Panc1 (cell line): ENCODE measurements at regions not wholly inside any gene's neighbourhood (a gene's known extent, or its start where the extent isn't known, plus 50 kb on each side); places are given as distances from the start of the nearest gene placed in this dataset.

Source experiments
- ATAC-seq: fragments of 200-7000 bp; cut with Tn5 transposase; 2 replicates; pipeline ENCODE4 v1.9.1; 2020; ENCODE audit warnings: mild to moderate bottlenecking, moderate library complexity
- BruUV-seq: library from RNA; stranded (reverse); fragments of 400-500 nt; replicated peaks from 2 replicates; lab custom pipeline; 2021; lab: Mats Ljungman, UMichigan
- CTCF ChIA-PET: fragments of 300-600 bp; sonication (Branson Sonifier 250); formaldehyde crosslinking; loops from one replicate; lab custom pipeline; 2022; ENCODE audit warnings: antibody characterized with exemption; lab: Charles Lee
- POLR2A ChIA-PET: fragments of 300-600 bp; sonication (Branson Sonifier 250); formaldehyde crosslinking; loops from one replicate; lab custom pipeline; 2022; ENCODE audit warnings: antibody characterized with exemption; lab: Charles Lee
- DNase-seq: peaks from one replicate; pipeline ENCODE4 v3.0.0-alpha.2; 2010; ENCODE audit warnings: low read depth, low spot score
- H3K27ac ChIP-seq: 2 replicates; pipeline ENCODE4 v1.5.1; 2011; ENCODE audit warnings: mild to moderate bottlenecking, low read length, inconsistent platforms
- H3K27me3 ChIP-seq: fragments of 200-500 bp; sonication (Bioruptor generic); 2 replicates; pipeline ENCODE4 v1.6.0; 2014; ENCODE audit warnings: low read length, inconsistent platforms; ENCODE audit not compliant: control insufficient read depth, insufficient read depth
- H3K36me3 ChIP-seq: fragments of 200-500 bp; sonication (Bioruptor generic); 2 replicates; pipeline ENCODE4 v1.5.1; 2014; ENCODE audit warnings: inconsistent platforms, mild to moderate bottlenecking, low read length, moderate library complexity; ENCODE audit not compliant: control insufficient read depth, insufficient read depth
- H3K4me1 ChIP-seq: 2 replicates; pipeline ENCODE4 v1.5.1; 2011; ENCODE audit warnings: inconsistent platforms, mild to moderate bottlenecking, low read length, moderate library complexity; ENCODE audit not compliant: control insufficient read depth, insufficient read depth
- H3K4me3 ChIP-seq, 2 experiments: 2 replicates each; pipeline ENCODE4 v1.5.1; 2011 to 2012; ENCODE audit warnings: low read depth in 2 of 2, low read length in 2 of 2, mild to moderate bottlenecking in 2 of 2, inconsistent platforms in 1 of 2, moderate library complexity in 1 of 2
- H3K9me3 ChIP-seq: fragments of 200-500 bp; sonication (Bioruptor generic); 2 replicates; pipeline ENCODE4 v1.5.1; 2014; ENCODE audit warnings: low read depth, mild to moderate bottlenecking, inconsistent platforms, low read length, moderate library complexity; ENCODE audit not compliant: control insufficient read depth, insufficient read depth
- POLR2AphosphoS5 ChIP-seq: IDR thresholded peaks from 2 replicates; pipeline ENCODE4 v1.6.1; 2012; ENCODE audit warnings: mild to moderate bottlenecking, low read depth, low read length, moderate library complexity
- SIN3A ChIP-seq: IDR thresholded peaks from 2 replicates; pipeline ENCODE4 v1.6.1; 2012; ENCODE audit warnings: low read depth, mild to moderate bottlenecking, low read length, moderate library complexity, borderline replicate concordance; ENCODE audit not compliant: insufficient read depth
- TCF7L2 ChIP-seq: IDR thresholded peaks from 2 replicates; pipeline ENCODE4 v1.6.1; 2011; ENCODE audit warnings: mild to moderate bottlenecking, low read depth, low read length, inconsistent platforms
- in situ Hi-C: cut with HindIII; loops from 2 replicates; pipeline ENCODE4 v1.10.0; 2016; ENCODE audit warnings: low sequenced_read_pairs, low pct_unique_long_range_greater_than_20kb
- intact Hi-C: fragments of 100-400 bp; cut with micrococcal nuclease; formaldehyde crosslinking; loops from one replicate; pipeline ENCODE4 v1.10.0; 2022; ENCODE audit not compliant: unreplicated experiment
- TF ChIP-seq, protein P1 (sequence below): fragments of 450-650 bp; IDR thresholded peaks from 2 replicates; pipeline ENCODE4 v1.5.1; 2017; ENCODE audit warnings: mild to moderate bottlenecking
- TF ChIP-seq, protein P2 (sequence below), 2 experiments: IDR thresholded peaks; 2 replicates each; pipeline ENCODE4 v1.6.1; 2011 to 2012; ENCODE audit warnings: low read depth in 2 of 2, control low read depth in 1 of 2, low read length in 1 of 2, mild to moderate bottlenecking in 1 of 2, moderate library complexity in 1 of 2; ENCODE audit not compliant: insufficient read depth in 1 of 2

- Histone ChIP-seq H3K9me3 (no peaks in the 10 kb centered on the region), H3K27me3 (peaks cover 4% of the 10 kb centered on the region; the same call in 1 of the 2 replicates), H3K4me3 (peak overlapping the region in 1 of 2 experiments; percentile 36; a peak in 2 of 4 replicates), H3K4me1 (no peaks in the 10 kb centered on the region), H3K36me3 (no peaks in the 10 kb centered on the region), H3K27ac (no peak overlapping the region)
- no peak for TF ChIP-seq POLR2AphosphoS5
- TF ChIP-seq, protein P1, sequence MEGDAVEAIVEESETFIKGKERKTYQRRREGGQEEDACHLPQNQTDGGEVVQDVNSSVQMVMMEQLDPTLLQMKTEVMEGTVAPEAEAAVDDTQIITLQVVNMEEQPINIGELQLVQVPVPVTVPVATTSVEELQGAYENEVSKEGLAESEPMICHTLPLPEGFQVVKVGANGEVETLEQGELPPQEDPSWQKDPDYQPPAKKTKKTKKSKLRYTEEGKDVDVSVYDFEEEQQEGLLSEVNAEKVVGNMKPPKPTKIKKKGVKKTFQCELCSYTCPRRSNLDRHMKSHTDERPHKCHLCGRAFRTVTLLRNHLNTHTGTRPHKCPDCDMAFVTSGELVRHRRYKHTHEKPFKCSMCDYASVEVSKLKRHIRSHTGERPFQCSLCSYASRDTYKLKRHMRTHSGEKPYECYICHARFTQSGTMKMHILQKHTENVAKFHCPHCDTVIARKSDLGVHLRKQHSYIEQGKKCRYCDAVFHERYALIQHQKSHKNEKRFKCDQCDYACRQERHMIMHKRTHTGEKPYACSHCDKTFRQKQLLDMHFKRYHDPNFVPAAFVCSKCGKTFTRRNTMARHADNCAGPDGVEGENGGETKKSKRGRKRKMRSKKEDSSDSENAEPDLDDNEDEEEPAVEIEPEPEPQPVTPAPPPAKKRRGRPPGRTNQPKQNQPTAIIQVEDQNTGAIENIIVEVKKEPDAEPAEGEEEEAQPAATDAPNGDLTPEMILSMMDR, result no peak
- TF ChIP-seq SIN3A, result no peak
- TF ChIP-seq TCF7L2, result no peak
- TF ChIP-seq, protein P2, sequence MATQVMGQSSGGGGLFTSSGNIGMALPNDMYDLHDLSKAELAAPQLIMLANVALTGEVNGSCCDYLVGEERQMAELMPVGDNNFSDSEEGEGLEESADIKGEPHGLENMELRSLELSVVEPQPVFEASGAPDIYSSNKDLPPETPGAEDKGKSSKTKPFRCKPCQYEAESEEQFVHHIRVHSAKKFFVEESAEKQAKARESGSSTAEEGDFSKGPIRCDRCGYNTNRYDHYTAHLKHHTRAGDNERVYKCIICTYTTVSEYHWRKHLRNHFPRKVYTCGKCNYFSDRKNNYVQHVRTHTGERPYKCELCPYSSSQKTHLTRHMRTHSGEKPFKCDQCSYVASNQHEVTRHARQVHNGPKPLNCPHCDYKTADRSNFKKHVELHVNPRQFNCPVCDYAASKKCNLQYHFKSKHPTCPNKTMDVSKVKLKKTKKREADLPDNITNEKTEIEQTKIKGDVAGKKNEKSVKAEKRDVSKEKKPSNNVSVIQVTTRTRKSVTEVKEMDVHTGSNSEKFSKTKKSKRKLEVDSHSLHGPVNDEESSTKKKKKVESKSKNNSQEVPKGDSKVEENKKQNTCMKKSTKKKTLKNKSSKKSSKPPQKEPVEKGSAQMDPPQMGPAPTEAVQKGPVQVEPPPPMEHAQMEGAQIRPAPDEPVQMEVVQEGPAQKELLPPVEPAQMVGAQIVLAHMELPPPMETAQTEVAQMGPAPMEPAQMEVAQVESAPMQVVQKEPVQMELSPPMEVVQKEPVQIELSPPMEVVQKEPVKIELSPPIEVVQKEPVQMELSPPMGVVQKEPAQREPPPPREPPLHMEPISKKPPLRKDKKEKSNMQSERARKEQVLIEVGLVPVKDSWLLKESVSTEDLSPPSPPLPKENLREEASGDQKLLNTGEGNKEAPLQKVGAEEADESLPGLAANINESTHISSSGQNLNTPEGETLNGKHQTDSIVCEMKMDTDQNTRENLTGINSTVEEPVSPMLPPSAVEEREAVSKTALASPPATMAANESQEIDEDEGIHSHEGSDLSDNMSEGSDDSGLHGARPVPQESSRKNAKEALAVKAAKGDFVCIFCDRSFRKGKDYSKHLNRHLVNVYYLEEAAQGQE (IDR thresholded peaks at IDR 0.05; ENCODE audit: insufficient read depth in 1 of 2, low read depth in 2 of 2, low read length in 1 of 2), result no peak
- intact Hi-C loops (no loop called here), in situ Hi-C loops (no loop called here)
- DNase-seq (no peak), ATAC-seq (no peak)
- BruUV-seq, result no TSS peak
- ChIA-PET POLR2A (no interaction called here), CTCF (no interaction called here)
Measured at GRCh38 chr3:64444490-64445108, 219.3 kb upstream of the PRICKLE2 start.

DNA sequence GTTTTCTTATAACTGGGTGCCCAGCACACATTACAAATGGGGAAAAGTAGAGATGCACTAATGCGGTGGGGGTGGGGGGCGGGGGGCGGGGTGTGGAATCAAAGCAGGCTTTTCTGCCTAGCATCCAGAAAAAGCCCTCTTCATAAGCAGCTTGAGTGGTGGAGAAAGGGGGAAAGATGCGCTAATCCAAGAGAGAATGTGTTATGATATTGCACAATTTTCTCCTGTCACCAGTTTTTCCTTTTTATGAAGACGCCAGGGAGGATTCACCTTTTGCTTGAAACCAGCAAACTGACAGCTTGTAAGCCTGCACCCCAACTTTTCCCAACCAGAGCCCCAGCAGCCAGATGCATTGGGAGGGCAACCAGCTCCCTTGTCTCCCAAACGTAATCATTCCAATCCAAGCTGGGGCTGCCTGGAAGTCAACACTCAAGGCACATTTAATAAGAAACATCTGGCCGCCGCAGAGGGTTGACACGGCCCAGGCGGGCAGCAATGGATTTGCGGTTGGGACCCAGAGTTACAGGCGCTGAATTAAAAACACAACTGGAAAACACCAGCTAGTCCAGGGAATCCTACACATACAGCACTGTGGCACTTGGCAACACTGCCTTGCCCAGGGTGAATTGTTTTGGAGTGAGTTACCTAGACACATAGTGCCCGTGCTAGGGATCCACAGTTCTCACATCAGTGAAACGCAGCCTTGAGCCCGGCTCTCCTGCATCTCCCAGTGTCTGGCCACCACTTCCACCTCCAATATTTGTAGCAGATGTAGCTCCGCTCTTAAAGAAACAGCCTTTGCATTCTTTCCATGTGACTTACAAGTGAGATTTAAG, 218.5 kb upstream of the PRICKLE2 start:
- Histone ChIP-seq H3K36me3 (no peaks in the 10 kb centered on the region), H3K9me3 (no peaks in the 10 kb centered on the region), H3K27ac (no peak overlapping the region), H3K4me3 (no peak overlapping the region; a peak in 1 of 4 replicates), H3K4me1 (no peaks in the 10 kb centered on the region), H3K27me3 (peaks cover 4% of the 10 kb centered on the region; the same call in 1 of the 2 replicates)
- no peak for ATAC-seq
- intact Hi-C loops, result no loop called here
- no TSS peak for BruUV-seq
- no peak for DNase-seq
- in situ Hi-C loops, result no loop called here
- TF ChIP-seq, protein P2 (IDR thresholded peaks at IDR 0.05; ENCODE audit: insufficient read depth in 1 of 2, low read depth in 2 of 2, low read length in 1 of 2), result no peak
- TF ChIP-seq POLR2AphosphoS5 (no peak), SIN3A (no peak), TCF7L2 (no peak)
- TF ChIP-seq, protein P1, result no peak
- CTCF ChIA-PET, result no interaction called here
- POLR2A ChIA-PET, result no interaction called here
